ENCODE measurements at regions not wholly inside any gene's neighbourhood (a gene's known extent, or its start where the extent isn't known, plus 50 kb on each side); places are given as distances from the start of the nearest gene placed in this dataset.
A peak's percentile ranks its signal among the peaks of the same experiment; 100 is the strongest.

GRCh38 chr5:139743804-139744203, 51.8 kb upstream of the PSD2 start:
- no peaks in the 10 kb centered on the region for H3K9me3 ChIP-seq (ENCODE audit: control insufficient read depth, low read depth, low read length)
- H3K4me1 ChIP-seq (ENCODE audit: control insufficient read depth, low read depth, low read length) = peaks cover 27% of the 10 kb centered on the region
- no peak overlapping the region for H3K27ac ChIP-seq (ENCODE audit: low read length)
- H3K36me3 ChIP-seq (ENCODE audit: control insufficient read depth, low read depth, low read length) = no peaks in the 10 kb centered on the region
- peaks cover 46% of the 10 kb centered on the region for H3K27me3 ChIP-seq (ENCODE audit: control insufficient read depth, insufficient read depth, low read length)
- no peak overlapping the region for H3K4me3 ChIP-seq (ENCODE audit: low read length)
- H3K9ac ChIP-seq (ENCODE audit: low read length) = no peak overlapping the region

GRCh38 chr5:139744471-139745131, 51.0 kb upstream of the PSD2 start:
- Histone ChIP-seq H3K4me3 (ENCODE audit: low read length) (no peak overlapping the region), H3K9me3 (ENCODE audit: control insufficient read depth, low read depth, low read length) (no peaks in the 10 kb centered on the region), H3K27me3 (ENCODE audit: control insufficient read depth, insufficient read depth, low read length) (peaks cover 54% of the 10 kb centered on the region), H3K36me3 (ENCODE audit: control insufficient read depth, low read depth, low read length) (no peaks in the 10 kb centered on the region), H3K27ac (ENCODE audit: low read length) (no peak overlapping the region), H3K9ac (ENCODE audit: low read length) (no peak overlapping the region), H3K4me1 (ENCODE audit: control insufficient read depth, low read depth, low read length) (peaks cover 25% of the 10 kb centered on the region)

DNA sequence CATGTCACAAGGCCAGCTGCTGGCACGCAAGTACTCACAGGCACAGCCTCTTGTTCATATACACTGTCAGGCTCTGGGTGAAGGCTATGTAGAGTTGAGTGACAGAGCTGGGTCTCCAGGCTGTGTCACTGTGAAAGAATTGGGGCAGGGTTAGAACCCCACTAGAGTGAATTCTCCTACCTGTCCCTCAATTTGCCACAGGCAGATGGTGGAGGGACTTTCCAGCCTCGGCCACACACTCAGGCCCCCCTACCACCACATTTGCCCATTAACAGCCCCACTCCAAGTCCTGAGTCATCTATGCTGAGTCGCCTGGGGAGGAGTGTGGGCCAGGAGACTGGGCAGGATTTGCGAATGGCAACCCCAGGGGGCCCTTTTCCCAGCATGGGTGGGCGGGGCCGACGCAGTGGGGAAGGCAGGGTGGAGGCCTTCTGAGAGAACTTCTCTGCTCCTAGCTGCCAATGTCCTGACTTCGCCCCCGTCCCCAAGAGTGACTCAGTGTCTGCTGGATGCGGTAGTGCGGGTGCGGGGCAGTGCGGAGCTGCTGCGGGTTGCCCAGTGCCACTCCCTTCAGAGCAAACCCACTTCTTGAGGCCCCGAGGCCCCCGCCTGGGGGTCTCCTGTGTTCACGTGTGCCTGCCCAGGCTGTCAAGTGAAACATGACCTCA, 50.3 kb upstream of the PSD2 start:
- no peaks in the 10 kb centered on the region for H3K9me3 ChIP-seq (ENCODE audit: control insufficient read depth, low read depth, low read length)
- H3K4me1 ChIP-seq (ENCODE audit: control insufficient read depth, low read depth, low read length) = peaks cover 25% of the 10 kb centered on the region
- peak overlapping the region; percentile 54 for H3K4me3 ChIP-seq (ENCODE audit: low read length)
- no peak overlapping the region for H3K9ac ChIP-seq (ENCODE audit: low read length)
- H3K27me3 ChIP-seq (ENCODE audit: control insufficient read depth, insufficient read depth, low read length) = peaks cover 59% of the 10 kb centered on the region
- H3K36me3 ChIP-seq (ENCODE audit: control insufficient read depth, low read depth, low read length) = no peaks in the 10 kb centered on the region
- no peak overlapping the region for H3K27ac ChIP-seq (ENCODE audit: low read length)

GRCh38 chr5:139745800-139746690, 49.6 kb upstream of the PSD2 start:
- Histone ChIP-seq H3K27ac (ENCODE audit: low read length) (no peak overlapping the region), H3K9ac (ENCODE audit: low read length) (peak overlapping the region; percentile 28), H3K4me3 (ENCODE audit: low read length) (peak overlapping the region; percentile 54), H3K9me3 (ENCODE audit: control insufficient read depth, low read depth, low read length) (no peaks in the 10 kb centered on the region), H3K36me3 (ENCODE audit: control insufficient read depth, low read depth, low read length) (no peaks in the 10 kb centered on the region), H3K27me3 (ENCODE audit: control insufficient read depth, insufficient read depth, low read length) (peaks cover 67% of the 10 kb centered on the region), H3K4me1 (ENCODE audit: control insufficient read depth, low read depth, low read length) (peaks cover 25% of the 10 kb centered on the region)
